NCI-H1092 (cell line): ENCODE measurements at regions not wholly inside any gene's neighbourhood (a gene's known extent, or its start where the extent isn't known, plus 50 kb on each side); places are given as distances from the start of the nearest gene placed in this dataset.
"Not testable (repeated sequence)": the region's sequence is repeated elsewhere in the genome, so short reads cannot be mapped to it uniquely, and the experiment has no call there.

Experiments used
- DNase-seq: peaks from one replicate; lab custom pipeline; 2025; lab: John Stamatoyannopoulos, UW

GRCh38 chr7:109476409-109476808, 906.7 kb downstream of the DNAJB9 start:
- peak; percentile 14 for DNase-seq

- DNase-seq = no peak
These were observed 909.7 kb downstream of the DNAJB9 start for GRCh38 chr7:109479388-109479787.

- not testable (repeated sequence) for DNase-seq
These were observed 920.9 kb downstream of the DNAJB9 start for GRCh38 chr7:109490607-109491006.

- DNase-seq = no peak
These were observed 927.4 kb downstream of the DNAJB9 start for GRCh38 chr7:109497053-109497452.

GRCh38 chr7:109498131-109498530, 928.5 kb downstream of the DNAJB9 start:
- no peak for DNase-seq

GRCh38 chr7:109503421-109503820, 933.7 kb downstream of the DNAJB9 start:
- no peak for DNase-seq

GRCh38 chr7:109522585-109522984, 952.9 kb downstream of the DNAJB9 start:
- no peak for DNase-seq

- DNase-seq = no peak
These were observed 958.2 kb downstream of the DNAJB9 start for GRCh38 chr7:109527833-109528232.

GRCh38 chr7:109529712-109530111, 960.0 kb downstream of the DNAJB9 start:
- DNase-seq = no peak

GRCh38 chr7:109532262-109532992, 962.8 kb downstream of the DNAJB9 start:
- DNase-seq = no peak

GRCh38 chr7:109545686-109546085, 976.0 kb downstream of the DNAJB9 start:
- no peak for DNase-seq

- no peak for DNase-seq
These were observed 980.0 kb downstream of the DNAJB9 start for GRCh38 chr7:109549471-109550193.

GRCh38 chr7:109552017-109552416, 982.3 kb downstream of the DNAJB9 start:
- no peak for DNase-seq

- no peak for DNase-seq
These were observed 1007.6 kb downstream of the DNAJB9 start for GRCh38 chr7:109577265-109577664.

- no peak for DNase-seq
These were observed 1010.2 kb downstream of the DNAJB9 start for GRCh38 chr7:109579901-109580300.

- no peak for DNase-seq
These were observed 1012.5 kb downstream of the DNAJB9 start for GRCh38 chr7:109582211-109582610.

- DNase-seq = not testable (repeated sequence)
These were observed 1027.3 kb downstream of the DNAJB9 start for GRCh38 chr7:109596948-109597347.

- DNase-seq = no peak
These were observed 1042.0 kb downstream of the DNAJB9 start for GRCh38 chr7:109611656-109612055.

GRCh38 chr7:109616551-109617069, 1046.9 kb downstream of the DNAJB9 start:
- DNase-seq = no peak

- no peak for DNase-seq
These were observed 1052.6 kb downstream of the DNAJB9 start for GRCh38 chr7:109622320-109622719.

- DNase-seq = not testable (repeated sequence)
These were observed 1063.2 kb downstream of the DNAJB9 start for GRCh38 chr7:109632890-109633289.

- DNase-seq = no peak
These were observed 1065.7 kb downstream of the DNAJB9 start for GRCh38 chr7:109635374-109635773.

- DNase-seq = no peak
These were observed 1067.8 kb downstream of the DNAJB9 start for GRCh38 chr7:109637428-109637990.
